GM13976 (cell line): ENCODE measurements at regions not wholly inside any gene's neighbourhood (a gene's known extent, or its start where the extent isn't known, plus 50 kb on each side); places are given as distances from the start of the nearest gene placed in this dataset.

Source experiments
- DNase-seq: peaks from one replicate; pipeline ENCODE4 v3.0.0; 2012; ENCODE audit warnings: low spot score
- in situ Hi-C: fragments of 300-500 bp; cut with MboI; formaldehyde crosslinking; loops from one replicate; pipeline ENCODE4 v1.12.0; 2022; ENCODE audit warnings: low sequenced_read_pairs, mixed read lengths, inconsistent platforms; ENCODE audit not compliant: unreplicated experiment
- TF ChIP-seq, protein P1 (sequence below): IDR thresholded peaks from 2 replicates; pipeline ENCODE4 v1.5.1; 2012; ENCODE audit warnings: borderline replicate concordance, mild to moderate bottlenecking; ENCODE audit not compliant: insufficient read depth; ENCODE audit errors: extremely low read depth, missing control alignments, control extremely low read depth

DNA sequence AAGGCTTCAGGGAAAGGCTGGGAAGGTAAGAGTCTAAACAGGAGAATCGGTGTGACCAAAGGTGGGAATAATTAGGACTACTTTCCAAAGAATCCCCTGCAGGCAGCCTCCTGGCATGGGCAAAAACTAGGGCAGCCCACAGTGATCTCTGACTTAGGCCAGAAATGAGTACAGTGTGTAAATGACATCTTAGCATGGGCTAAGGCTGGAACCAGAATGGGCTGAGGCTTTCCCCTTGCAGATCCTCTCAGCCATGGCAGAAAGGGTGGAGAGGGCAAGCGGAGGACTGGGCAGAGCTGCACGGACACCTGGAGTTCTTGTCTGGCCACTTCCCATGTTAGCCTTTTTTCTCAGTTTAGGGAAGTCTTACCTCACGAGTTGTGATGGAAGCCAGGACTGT, 69.9 kb upstream of the FOXQ1 start:
- in situ Hi-C loops, result no loop called here
- TF ChIP-seq, protein P1, sequence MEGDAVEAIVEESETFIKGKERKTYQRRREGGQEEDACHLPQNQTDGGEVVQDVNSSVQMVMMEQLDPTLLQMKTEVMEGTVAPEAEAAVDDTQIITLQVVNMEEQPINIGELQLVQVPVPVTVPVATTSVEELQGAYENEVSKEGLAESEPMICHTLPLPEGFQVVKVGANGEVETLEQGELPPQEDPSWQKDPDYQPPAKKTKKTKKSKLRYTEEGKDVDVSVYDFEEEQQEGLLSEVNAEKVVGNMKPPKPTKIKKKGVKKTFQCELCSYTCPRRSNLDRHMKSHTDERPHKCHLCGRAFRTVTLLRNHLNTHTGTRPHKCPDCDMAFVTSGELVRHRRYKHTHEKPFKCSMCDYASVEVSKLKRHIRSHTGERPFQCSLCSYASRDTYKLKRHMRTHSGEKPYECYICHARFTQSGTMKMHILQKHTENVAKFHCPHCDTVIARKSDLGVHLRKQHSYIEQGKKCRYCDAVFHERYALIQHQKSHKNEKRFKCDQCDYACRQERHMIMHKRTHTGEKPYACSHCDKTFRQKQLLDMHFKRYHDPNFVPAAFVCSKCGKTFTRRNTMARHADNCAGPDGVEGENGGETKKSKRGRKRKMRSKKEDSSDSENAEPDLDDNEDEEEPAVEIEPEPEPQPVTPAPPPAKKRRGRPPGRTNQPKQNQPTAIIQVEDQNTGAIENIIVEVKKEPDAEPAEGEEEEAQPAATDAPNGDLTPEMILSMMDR, result no peak
- no peak for DNase-seq

DNA sequence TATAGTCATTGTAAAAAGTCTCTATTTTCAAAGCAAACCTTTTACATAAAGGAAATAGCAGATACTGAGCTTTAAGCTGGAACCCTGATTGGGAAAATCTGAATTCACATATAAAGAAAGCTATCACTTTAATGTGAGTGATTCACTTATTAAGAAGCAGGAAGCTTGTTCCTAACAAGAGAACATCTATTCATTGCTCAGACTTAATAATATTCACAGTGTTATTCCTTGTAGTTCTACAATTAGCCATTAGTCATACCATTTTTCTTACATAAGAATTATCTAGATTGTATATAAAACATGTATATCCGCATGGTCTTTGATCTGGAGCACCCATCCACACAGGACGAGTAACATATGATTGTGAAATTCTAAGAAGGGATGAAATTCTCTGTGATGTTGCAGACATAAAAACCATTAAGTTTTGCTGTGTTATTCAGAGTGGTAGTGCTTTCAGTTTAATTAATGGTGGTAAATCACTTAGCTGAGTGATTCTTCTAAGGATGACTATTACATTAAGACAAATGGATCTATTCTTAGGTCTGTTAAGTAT, 71.1 kb upstream of the FOXQ1 start:
- in situ Hi-C loops, result no loop called here
- DNase-seq, result no peak
- TF ChIP-seq, protein P1, result no peak

GRCh38 chr6:1239805-1240204, 72.1 kb upstream of the FOXQ1 start:
- in situ Hi-C loops, result no loop called here
- TF ChIP-seq, protein P1, result no peak
- no peak for DNase-seq

DNA sequence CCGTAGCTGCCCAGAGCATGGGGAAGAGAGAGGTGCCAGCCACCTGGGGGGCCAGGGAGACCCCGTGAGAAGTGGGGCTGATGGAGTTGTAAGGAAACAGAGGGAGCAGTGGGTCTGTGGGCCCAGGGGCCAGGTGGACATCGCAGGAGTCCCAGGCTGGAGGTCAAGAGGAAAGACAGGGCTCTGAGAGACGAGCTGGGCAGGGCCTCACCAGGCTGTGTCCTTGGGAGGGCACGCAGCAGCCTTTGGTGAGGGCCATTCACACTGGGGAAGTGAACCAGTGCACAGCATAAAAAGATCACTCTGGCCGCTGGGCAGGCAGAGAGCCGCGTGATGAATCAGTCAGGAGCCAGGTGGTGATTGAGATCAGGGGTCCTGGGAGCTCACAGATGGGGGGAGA, 73.9 kb upstream of the FOXQ1 start:
- in situ Hi-C loops, result no loop called here
- TF ChIP-seq, protein P1, result no peak
- DNase-seq, result no peak

DNA sequence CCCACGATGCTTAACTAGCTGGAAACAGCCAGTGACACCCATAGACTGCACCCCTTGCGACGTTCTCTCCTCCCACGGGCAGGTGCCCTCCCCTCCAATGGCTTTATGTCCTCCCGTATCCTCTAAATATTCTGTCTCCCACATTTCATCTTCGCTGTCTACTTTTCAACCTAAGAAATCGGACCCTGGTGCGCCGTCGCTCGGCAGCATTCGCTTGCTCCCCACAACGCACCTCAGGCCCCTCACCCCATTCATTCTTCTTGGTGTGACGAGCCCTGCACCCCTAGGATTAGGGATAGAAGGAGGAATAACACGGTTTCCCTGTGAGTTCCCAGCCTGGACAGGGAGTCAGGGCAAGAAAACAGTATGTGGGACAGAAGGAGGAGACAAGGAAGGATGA, 74.3 kb upstream of the FOXQ1 start:
- DNase-seq, result no peak
- TF ChIP-seq, protein P1, result no peak
- in situ Hi-C loops, result no loop called here

- DNase-seq, result no peak
- in situ Hi-C loops, result no loop called here
- TF ChIP-seq, protein P1, result no peak
These were observed 76.1 kb upstream of the FOXQ1 start for GRCh38 chr6:1235825-1236224.

DNA sequence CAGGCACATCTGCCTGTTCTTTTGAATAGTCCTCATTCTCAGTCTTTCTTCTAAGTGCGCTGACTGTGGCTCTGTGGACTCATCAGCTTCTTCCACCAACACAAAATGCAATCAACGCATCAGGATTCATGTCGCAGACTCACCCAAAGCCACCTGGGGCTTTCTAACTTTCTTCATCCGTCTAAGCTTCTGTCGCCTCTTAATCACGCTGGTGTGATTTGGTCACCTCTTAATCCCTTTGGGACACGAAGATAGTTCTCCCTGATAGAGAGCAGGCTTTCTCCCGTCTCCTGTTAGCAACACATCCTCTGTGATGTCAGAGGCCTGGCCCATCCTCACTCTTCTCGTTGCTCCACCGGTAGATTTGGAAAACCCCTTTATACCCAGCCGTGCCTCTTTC, 78.0 kb upstream of the FOXQ1 start:
- DNase-seq, result no peak
- in situ Hi-C loops, result no loop called here
- TF ChIP-seq, protein P1, result no peak
